ENCODE measurements at regions not wholly inside any gene's neighbourhood (a gene's known extent, or its start where the extent isn't known, plus 50 kb on each side); places are given as distances from the start of the nearest gene placed in this dataset.

- Histone ChIP-seq H3K27me3 (replicated peaks in 1 of 4; ENCODE audit: control extremely low read depth in 1 of 4, control insufficient read depth in 3 of 4, insufficient read depth in 4 of 4, low read length in 3 of 4) (peaks cover 0 to 6% (median 0%) of the 10 kb centered on the region in 4 experiments), H2AFZ (ENCODE audit: insufficient read depth, low read depth, low read length, poor library complexity, severe bottlenecking) (no peak overlapping the region), H3K9me3 (ENCODE audit: control extremely low read depth in 1 of 3, control insufficient read depth in 2 of 3, insufficient read depth in 1 of 3, low read length in 2 of 3) (peaks cover 0 to 5% (median 0%) of the 10 kb centered on the region in 3 donors), H3K79me2 (ENCODE audit: control insufficient read depth, insufficient read depth, low read length) (no peaks in the 10 kb centered on the region), H3K9ac (ENCODE audit: low read length) (no peak overlapping the region), H3K4me3 (ENCODE audit: control extremely low read depth in 1 of 5, extremely low read depth in 1 of 5, insufficient read depth in 1 of 5, low read depth in 2 of 5, low read length in 4 of 5) (no peak overlapping the region), H4K20me1 (ENCODE audit: control insufficient read depth, insufficient read depth, low read length, poor library complexity, severe bottlenecking) (no peaks in the 10 kb centered on the region), H3K4me2 (replicated peaks; ENCODE audit: low read depth, low read length, poor library complexity, severe bottlenecking) (no peak overlapping the region), H3K36me3 (replicated peaks in 1 of 2; ENCODE audit: control extremely low read depth in 1 of 2, control insufficient read depth in 1 of 2, extremely low read depth in 1 of 2, insufficient read depth in 2 of 2, low read length in 1 of 2) (no peaks in the 10 kb centered on the region), H3K4me1 (ENCODE audit: control insufficient read depth in 2 of 2, insufficient read depth in 2 of 2, low read length in 2 of 2) (peaks cover 3 to 8% of the 10 kb centered on the region in 2 donors), H3K27ac (ENCODE audit: low read length in 2 of 2) (no peak overlapping the region)
- Mint-ChIP-seq H3K9me3 (ENCODE audit: insufficient read depth) (no peaks in the 10 kb centered on the region), H3K4me1 (peaks cover 33% of the 10 kb centered on the region), H3K27me3 (peaks cover 3% of the 10 kb centered on the region), H3K27ac (no peak overlapping the region), H3K4me3 (no peak overlapping the region)
- POLR2A ChIA-PET = no interaction called here
- CTCF ChIA-PET = interaction anchor here (1.0 to 7.1 kb wide), 2 partner anchors 11 to 197 kb away, joined by 3 to 333 read pairs; no protein-coding TSS in a partner anchor
- no peak for ATAC-seq (ENCODE audit: low read depth)
- TF ChIP-seq EZH2 (IDR thresholded peaks at IDR 0.05; ENCODE audit: borderline replicate concordance, insufficient read depth, low read depth, low read length, poor library complexity, severe bottlenecking) = no peak
- TF ChIP-seq, protein P1, sequence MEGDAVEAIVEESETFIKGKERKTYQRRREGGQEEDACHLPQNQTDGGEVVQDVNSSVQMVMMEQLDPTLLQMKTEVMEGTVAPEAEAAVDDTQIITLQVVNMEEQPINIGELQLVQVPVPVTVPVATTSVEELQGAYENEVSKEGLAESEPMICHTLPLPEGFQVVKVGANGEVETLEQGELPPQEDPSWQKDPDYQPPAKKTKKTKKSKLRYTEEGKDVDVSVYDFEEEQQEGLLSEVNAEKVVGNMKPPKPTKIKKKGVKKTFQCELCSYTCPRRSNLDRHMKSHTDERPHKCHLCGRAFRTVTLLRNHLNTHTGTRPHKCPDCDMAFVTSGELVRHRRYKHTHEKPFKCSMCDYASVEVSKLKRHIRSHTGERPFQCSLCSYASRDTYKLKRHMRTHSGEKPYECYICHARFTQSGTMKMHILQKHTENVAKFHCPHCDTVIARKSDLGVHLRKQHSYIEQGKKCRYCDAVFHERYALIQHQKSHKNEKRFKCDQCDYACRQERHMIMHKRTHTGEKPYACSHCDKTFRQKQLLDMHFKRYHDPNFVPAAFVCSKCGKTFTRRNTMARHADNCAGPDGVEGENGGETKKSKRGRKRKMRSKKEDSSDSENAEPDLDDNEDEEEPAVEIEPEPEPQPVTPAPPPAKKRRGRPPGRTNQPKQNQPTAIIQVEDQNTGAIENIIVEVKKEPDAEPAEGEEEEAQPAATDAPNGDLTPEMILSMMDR (IDR thresholded peaks at IDR 0.05) = no peak
- 0% methylated on average over 1 of the region's 2 CpGs for WGBS (ENCODE audit: insufficient coverage)
- DNase-seq = no peak
- intact Hi-C loops (cut with micrococcal nuclease) = no loop called here
These were observed 167.4 kb downstream of the SNAPC1 start for GRCh38 chr14:61929651-61930050.

DNA sequence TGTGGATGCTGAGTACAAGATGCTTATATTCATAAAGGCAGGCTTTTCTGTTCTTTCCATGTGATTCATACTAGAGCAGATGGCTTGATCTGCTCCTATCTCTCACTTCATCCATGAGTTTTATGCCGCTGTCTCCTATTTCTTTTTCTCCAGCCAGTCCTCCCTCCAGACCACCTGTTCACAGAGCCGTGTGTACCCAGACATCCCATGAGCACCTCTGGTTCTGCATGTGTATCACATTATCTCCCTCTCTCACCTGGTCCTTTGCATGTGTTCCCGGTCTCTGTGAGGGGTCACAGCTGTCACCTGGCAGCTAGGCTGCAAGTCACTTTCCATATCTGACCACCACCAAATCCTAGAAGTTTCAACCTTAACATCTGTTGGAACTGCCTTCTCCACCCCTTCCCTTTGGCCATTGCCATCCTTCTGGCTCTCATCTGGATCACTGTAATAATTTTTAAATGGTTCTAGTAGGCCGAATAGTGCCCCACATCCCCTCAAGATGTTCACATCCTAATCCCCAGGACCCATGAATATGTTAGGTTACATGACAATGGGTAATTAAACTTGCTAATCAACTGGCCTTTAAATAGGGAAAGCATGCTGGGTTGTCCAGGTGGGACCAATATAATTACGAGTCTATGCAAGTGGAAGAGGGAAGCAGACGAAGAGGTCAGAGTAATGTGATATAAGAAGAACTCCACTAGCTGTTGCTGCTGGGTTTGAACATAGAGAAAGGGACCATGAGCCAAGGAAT lies 168.1 kb downstream of the SNAPC1 start:
- Histone ChIP-seq H3K4me2 (replicated peaks; ENCODE audit: low read depth, low read length, poor library complexity, severe bottlenecking) (no peak overlapping the region), H3K27ac (ENCODE audit: low read length in 2 of 2) (no peak overlapping the region), H4K20me1 (ENCODE audit: control insufficient read depth, insufficient read depth, low read length, poor library complexity, severe bottlenecking) (no peaks in the 10 kb centered on the region), H3K9ac (ENCODE audit: low read length) (no peak overlapping the region), H3K4me3 (ENCODE audit: control extremely low read depth in 1 of 5, extremely low read depth in 1 of 5, insufficient read depth in 1 of 5, low read depth in 2 of 5, low read length in 4 of 5) (no peak overlapping the region), H3K4me1 (ENCODE audit: control insufficient read depth in 2 of 2, insufficient read depth in 2 of 2, low read length in 2 of 2) (peaks cover under 1 to 5% of the 10 kb centered on the region in 2 donors), H3K27me3 (replicated peaks in 1 of 4; ENCODE audit: control extremely low read depth in 1 of 4, control insufficient read depth in 3 of 4, insufficient read depth in 4 of 4, low read length in 3 of 4) (peaks cover 0 to 6% (median 0%) of the 10 kb centered on the region in 4 experiments), H2AFZ (ENCODE audit: insufficient read depth, low read depth, low read length, poor library complexity, severe bottlenecking) (no peak overlapping the region), H3K36me3 (replicated peaks in 1 of 2; ENCODE audit: control extremely low read depth in 1 of 2, control insufficient read depth in 1 of 2, extremely low read depth in 1 of 2, insufficient read depth in 2 of 2, low read length in 1 of 2) (no peaks in the 10 kb centered on the region), H3K9me3 (ENCODE audit: control extremely low read depth in 1 of 3, control insufficient read depth in 2 of 3, insufficient read depth in 1 of 3, low read length in 2 of 3) (peaks cover 0 to 5% (median 0%) of the 10 kb centered on the region in 3 donors), H3K79me2 (ENCODE audit: control insufficient read depth, insufficient read depth, low read length) (no peaks in the 10 kb centered on the region)
- intact Hi-C loops (cut with micrococcal nuclease) = no loop called here
- H3K27ac Mint-ChIP-seq = no peak overlapping the region
- WGBS (ENCODE audit: insufficient coverage) = 86% methylated on average over 5 of the region's 6 CpGs
- H3K9me3 Mint-ChIP-seq (ENCODE audit: insufficient read depth) = no peaks in the 10 kb centered on the region
- H3K4me1 Mint-ChIP-seq = peaks cover 29% of the 10 kb centered on the region
- DNase-seq (no peak), ATAC-seq (ENCODE audit: low read depth) (no peak)
- H3K4me3 Mint-ChIP-seq = no peak overlapping the region
- CTCF ChIA-PET = interaction anchor here (1.0 to 7.1 kb wide), 2 partner anchors 12 to 196 kb away, joined by 3 to 333 read pairs; no protein-coding TSS in a partner anchor
- peaks cover 7% of the 10 kb centered on the region for H3K27me3 Mint-ChIP-seq
- TF ChIP-seq, protein P1 (IDR thresholded peaks at IDR 0.05) = no peak
- TF ChIP-seq EZH2 (IDR thresholded peaks at IDR 0.05; ENCODE audit: borderline replicate concordance, insufficient read depth, low read depth, low read length, poor library complexity, severe bottlenecking) = no peak
- POLR2A ChIA-PET = no interaction called here
